Cardiac muscle cell (in vitro differentiated cells and primary cell): ENCODE measurements at regions not wholly inside any gene's neighbourhood (a gene's known extent, or its start where the extent isn't known, plus 50 kb on each side); places are given as distances from the start of the nearest gene placed in this dataset.

ENCODE experiments used
- DNase-seq, 2 donors: peaks; one replicate each; pipeline versions ENCODE4 v3.0.0 to v3.0.0-alpha.2; 2010 to 2017; ENCODE audit warnings: low read depth in 1 of 2, low spot score in 1 of 2
- H3K27ac ChIP-seq: fragments of 200-600 bp; sonication (generic); 2 replicates; pipeline ENCODE4 v1.5.1; 2016
- H3K27me3 ChIP-seq: fragments of 200-600 bp; sonication (generic); 2 replicates; pipeline ENCODE4 v1.6.0; 2016; ENCODE audit warnings: control low read depth
- H3K36me3 ChIP-seq: fragments of 200-600 bp; sonication (generic); 2 replicates; pipeline ENCODE4 v1.5.1; 2016; ENCODE audit warnings: control low read depth
- H3K4me1 ChIP-seq: fragments of 200-600 bp; sonication (generic); 2 replicates; pipeline ENCODE4 v1.8.1; 2017; ENCODE audit warnings: low read depth, mild to moderate bottlenecking, mixed run types
- H3K4me3 ChIP-seq: fragments of 200-600 bp; sonication (generic); 2 replicates; pipeline ENCODE4 v1.5.1; 2016; ENCODE audit warnings: mild to moderate bottlenecking
- H3K9me3 ChIP-seq: fragments of 200-600 bp; sonication (generic); 2 replicates; pipeline ENCODE4 v1.5.1; 2017; ENCODE audit warnings: low read depth, mild to moderate bottlenecking, control low read depth
- TF ChIP-seq, protein P1 (sequence below): IDR thresholded peaks from 2 replicates; pipeline ENCODE4 v1.5.1; 2012; ENCODE audit warnings: low read depth, mild to moderate bottlenecking, low read length

DNA sequence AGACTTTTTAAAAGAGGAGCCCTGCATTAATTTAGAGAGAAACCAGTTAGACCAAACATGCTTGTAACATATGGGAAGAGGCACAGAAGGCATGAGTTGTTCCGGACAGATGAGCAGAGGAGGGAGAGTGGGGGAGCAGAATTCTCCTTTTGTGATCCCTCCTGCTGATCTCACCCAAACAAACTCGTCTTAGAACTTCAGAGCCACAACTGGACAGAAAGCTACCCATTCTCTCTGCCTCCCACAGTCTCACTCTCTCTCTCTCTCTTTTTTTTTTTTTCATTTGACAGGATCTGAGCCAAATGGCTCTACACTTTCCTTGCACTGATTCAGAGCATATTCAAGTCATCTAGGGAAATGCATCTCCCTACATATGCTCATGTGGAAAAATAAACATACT is 196.0 kb upstream of the PAPPA start:
- no peak overlapping the region for H3K4me3 ChIP-seq
- H3K27ac ChIP-seq = no peak overlapping the region
- no peaks in the 10 kb centered on the region for H3K27me3 ChIP-seq
- TF ChIP-seq, protein P1, sequence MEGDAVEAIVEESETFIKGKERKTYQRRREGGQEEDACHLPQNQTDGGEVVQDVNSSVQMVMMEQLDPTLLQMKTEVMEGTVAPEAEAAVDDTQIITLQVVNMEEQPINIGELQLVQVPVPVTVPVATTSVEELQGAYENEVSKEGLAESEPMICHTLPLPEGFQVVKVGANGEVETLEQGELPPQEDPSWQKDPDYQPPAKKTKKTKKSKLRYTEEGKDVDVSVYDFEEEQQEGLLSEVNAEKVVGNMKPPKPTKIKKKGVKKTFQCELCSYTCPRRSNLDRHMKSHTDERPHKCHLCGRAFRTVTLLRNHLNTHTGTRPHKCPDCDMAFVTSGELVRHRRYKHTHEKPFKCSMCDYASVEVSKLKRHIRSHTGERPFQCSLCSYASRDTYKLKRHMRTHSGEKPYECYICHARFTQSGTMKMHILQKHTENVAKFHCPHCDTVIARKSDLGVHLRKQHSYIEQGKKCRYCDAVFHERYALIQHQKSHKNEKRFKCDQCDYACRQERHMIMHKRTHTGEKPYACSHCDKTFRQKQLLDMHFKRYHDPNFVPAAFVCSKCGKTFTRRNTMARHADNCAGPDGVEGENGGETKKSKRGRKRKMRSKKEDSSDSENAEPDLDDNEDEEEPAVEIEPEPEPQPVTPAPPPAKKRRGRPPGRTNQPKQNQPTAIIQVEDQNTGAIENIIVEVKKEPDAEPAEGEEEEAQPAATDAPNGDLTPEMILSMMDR = no peak
- no peaks in the 10 kb centered on the region for H3K36me3 ChIP-seq
- DNase-seq = peak in 1 of 2 donors; percentile 32
- H3K9me3 ChIP-seq = no peaks in the 10 kb centered on the region
- H3K4me1 ChIP-seq = no peaks in the 10 kb centered on the region

DNA sequence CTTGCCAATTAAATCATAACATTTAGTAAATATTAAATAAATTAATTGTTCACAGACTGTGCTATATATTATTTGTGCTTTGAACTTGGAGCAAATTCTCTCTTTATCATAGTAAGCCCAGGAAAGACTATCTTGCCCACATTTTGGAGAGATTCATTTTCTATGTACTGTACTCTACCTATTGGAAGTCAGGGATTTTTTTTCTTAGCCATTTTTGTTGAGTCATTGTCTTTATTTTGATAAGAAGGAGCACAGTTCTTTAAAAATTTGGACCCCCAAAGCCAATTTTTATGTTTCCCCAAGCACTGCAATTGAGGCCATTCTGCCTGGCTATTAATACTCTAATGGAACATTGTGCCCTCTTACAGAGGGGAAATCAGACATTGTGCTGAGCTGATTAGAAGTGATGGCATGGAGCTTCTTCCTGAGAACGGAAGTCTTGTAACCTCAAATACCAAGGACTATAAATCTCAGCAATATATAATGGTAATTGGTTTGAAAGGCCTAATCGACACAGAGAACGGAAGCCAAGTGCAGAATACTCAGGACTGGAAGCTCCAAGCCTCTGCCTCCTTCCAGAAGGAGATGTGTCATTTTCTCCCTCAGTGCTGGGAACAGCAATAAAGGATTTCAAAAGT is 188.8 kb upstream of the PAPPA start:
- H3K27ac ChIP-seq = no peak overlapping the region
- DNase-seq = no peak
- no peaks in the 10 kb centered on the region for H3K27me3 ChIP-seq
- no peaks in the 10 kb centered on the region for H3K36me3 ChIP-seq
- H3K4me3 ChIP-seq = no peak overlapping the region
- no peaks in the 10 kb centered on the region for H3K9me3 ChIP-seq
- TF ChIP-seq, protein P1 = no peak
- no peaks in the 10 kb centered on the region for H3K4me1 ChIP-seq

DNA sequence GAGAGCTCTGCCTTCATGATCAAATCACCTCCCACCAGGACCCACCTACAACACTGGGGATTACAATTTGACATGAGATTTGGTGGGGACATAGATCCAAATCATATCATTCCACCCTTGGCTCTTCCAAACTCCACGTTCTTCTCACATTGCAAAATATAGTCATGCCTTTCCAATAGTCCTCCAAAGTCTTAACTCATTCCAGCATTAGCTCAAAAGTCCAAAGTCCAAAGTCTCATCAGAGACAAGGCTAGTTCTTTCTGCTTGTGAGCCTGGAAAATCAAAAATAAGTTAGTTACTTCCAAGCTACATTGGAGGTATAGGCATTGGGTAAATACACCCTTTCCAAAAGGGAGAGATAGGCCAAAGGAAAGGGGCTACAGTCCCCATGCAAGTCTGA is 186.9 kb upstream of the PAPPA start:
- Histone ChIP-seq H3K27ac (no peak overlapping the region), H3K4me3 (no peak overlapping the region), H3K27me3 (no peaks in the 10 kb centered on the region), H3K36me3 (no peaks in the 10 kb centered on the region), H3K4me1 (no peaks in the 10 kb centered on the region), H3K9me3 (no peaks in the 10 kb centered on the region)
- no peak for DNase-seq
- TF ChIP-seq, protein P1 = no peak

DNA sequence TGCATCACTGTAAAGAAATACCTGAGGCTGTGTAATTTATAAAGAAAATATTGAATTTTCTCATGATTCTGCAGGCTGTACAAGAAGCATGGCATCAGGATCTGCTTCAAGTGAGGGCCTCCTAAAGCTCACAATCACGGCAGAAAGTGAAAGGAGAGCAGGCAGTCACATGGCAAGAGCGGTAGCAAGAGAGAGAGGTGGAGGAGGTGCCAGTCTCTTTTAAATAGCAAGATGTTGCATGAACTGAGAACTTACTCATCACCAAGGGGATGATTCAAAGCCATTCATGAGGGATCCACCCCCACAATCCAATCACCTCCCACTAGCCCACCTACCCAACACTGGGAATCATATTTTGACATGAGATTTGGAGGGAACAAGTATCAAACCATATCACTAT is 184.5 kb upstream of the PAPPA start:
- H3K27ac ChIP-seq = no peak overlapping the region
- H3K36me3 ChIP-seq = no peaks in the 10 kb centered on the region
- no peaks in the 10 kb centered on the region for H3K9me3 ChIP-seq
- H3K27me3 ChIP-seq = no peaks in the 10 kb centered on the region
- no peaks in the 10 kb centered on the region for H3K4me1 ChIP-seq
- peak in 1 of 2 donors; percentile 63 for DNase-seq
- no peak overlapping the region for H3K4me3 ChIP-seq
- TF ChIP-seq, protein P1 = no peak

DNA sequence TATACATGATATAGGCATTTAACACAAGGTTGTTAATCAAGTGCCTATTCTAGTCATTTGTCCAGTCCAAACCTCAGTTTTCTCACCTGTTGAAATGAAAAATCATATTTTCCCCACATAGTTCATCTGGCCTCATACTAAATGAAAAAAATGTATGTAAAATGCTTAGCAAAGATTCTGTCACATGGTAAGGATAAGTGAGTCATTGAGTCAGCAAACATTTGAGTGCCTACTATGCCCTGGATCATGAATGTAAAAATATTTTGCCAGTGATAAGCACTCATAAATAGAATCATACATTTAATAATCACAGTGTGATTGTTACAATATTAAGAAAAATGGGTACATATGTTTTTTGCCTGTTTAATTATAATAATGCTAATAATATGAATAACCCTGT is 181.2 kb upstream of the PAPPA start:
- DNase-seq = no peak
- H3K27me3 ChIP-seq = no peaks in the 10 kb centered on the region
- H3K27ac ChIP-seq = no peak overlapping the region
- TF ChIP-seq, protein P1 = no peak
- no peaks in the 10 kb centered on the region for H3K4me1 ChIP-seq
- no peaks in the 10 kb centered on the region for H3K36me3 ChIP-seq
- no peak overlapping the region for H3K4me3 ChIP-seq
- H3K9me3 ChIP-seq = no peaks in the 10 kb centered on the region
